H9 (cell line): ENCODE measurements at regions not wholly inside any gene's neighbourhood (a gene's known extent, or its start where the extent isn't known, plus 50 kb on each side); places are given as distances from the start of the nearest gene placed in this dataset.

Source experiments
- DNase-seq: peaks from one replicate; pipeline ENCODE4 v3.0.0-alpha.2; 2017
- H2AFZ ChIP-seq: one replicate; pipeline ENCODE4 v1.6.1; 2013; ENCODE audit warnings: mild to moderate bottlenecking, low read length, control low read depth, moderate library complexity
- H2AK5ac ChIP-seq: 2 replicates; pipeline ENCODE4 v1.6.1; 2013; ENCODE audit warnings: low read length, control low read depth, mixed read lengths; ENCODE audit not compliant: insufficient read length
- H2BK120ac ChIP-seq: one replicate; pipeline ENCODE4 v1.6.1; 2013; ENCODE audit warnings: low read depth, mild to moderate bottlenecking, low read length, control low read depth, inconsistent platforms; ENCODE audit not compliant: poor library complexity, severe bottlenecking
- H2BK12ac ChIP-seq: 2 replicates; pipeline ENCODE4 v1.6.1; 2013; ENCODE audit warnings: low read length, control low read depth, mixed read lengths, low read depth; ENCODE audit not compliant: insufficient read length
- H2BK15ac ChIP-seq: 2 replicates; pipeline ENCODE4 v1.6.1; 2013; ENCODE audit warnings: low read depth, low read length, control low read depth
- H2BK20ac ChIP-seq: one replicate; pipeline ENCODE4 v1.6.1; 2013; ENCODE audit warnings: low read depth, mild to moderate bottlenecking, low read length, control low read depth, inconsistent platforms; ENCODE audit not compliant: poor library complexity, severe bottlenecking
- H2BK5ac ChIP-seq: 2 replicates; pipeline ENCODE4 v1.6.1; 2013; ENCODE audit warnings: low read length, control low read depth, mixed read lengths; ENCODE audit not compliant: insufficient read length
- H3K14ac ChIP-seq: 2 replicates; pipeline ENCODE4 v1.6.1; 2013; ENCODE audit warnings: low read length, control low read depth; ENCODE audit not compliant: insufficient read depth
- H3K18ac ChIP-seq: 2 replicates; pipeline ENCODE4 v1.6.1; 2013; ENCODE audit warnings: low read depth, mild to moderate bottlenecking, mixed read lengths, low read length, control low read depth; ENCODE audit not compliant: insufficient read length
- H3K23ac ChIP-seq: 2 replicates; pipeline ENCODE4 v1.6.1; 2013; ENCODE audit warnings: low read length, control low read depth, mixed read lengths, low read depth; ENCODE audit not compliant: insufficient read length
- H3K23me2 ChIP-seq: 2 replicates; pipeline ENCODE4 v1.6.1; 2013; ENCODE audit warnings: low read depth, mild to moderate bottlenecking, mixed read lengths, low read length, control low read depth; ENCODE audit not compliant: insufficient read length, poor library complexity, severe bottlenecking
- H3K27ac ChIP-seq: 2 replicates; pipeline ENCODE4 v1.5.1; 2013; ENCODE audit warnings: low read length, control low read depth, mixed read lengths, low read depth; ENCODE audit not compliant: insufficient read length
- H3K27me3 ChIP-seq: 2 replicates; pipeline ENCODE4 v1.6.1; 2013; ENCODE audit warnings: low read length, control low read depth, inconsistent platforms; ENCODE audit not compliant: insufficient read depth
- H3K4ac ChIP-seq: 2 replicates; pipeline ENCODE4 v1.6.1; 2013; ENCODE audit warnings: low read depth, mild to moderate bottlenecking, control low read depth, inconsistent platforms, low read length, moderate library complexity
- H3K4me1 ChIP-seq: 2 replicates; pipeline ENCODE4 v1.6.1; 2013; ENCODE audit warnings: low read length, control low read depth, inconsistent platforms; ENCODE audit not compliant: insufficient read depth
- H3K4me2 ChIP-seq: 2 replicates; pipeline ENCODE4 v1.6.1; 2013; ENCODE audit warnings: low read length, control low read depth, mixed read lengths; ENCODE audit not compliant: insufficient read length, insufficient read depth
- H3K56ac ChIP-seq: 2 replicates; pipeline ENCODE4 v1.6.1; 2013; ENCODE audit warnings: low read depth, mild to moderate bottlenecking, mixed read lengths, low read length, control low read depth; ENCODE audit not compliant: insufficient read length
- H3K79me1 ChIP-seq: 2 replicates; pipeline ENCODE4 v1.6.1; 2013; ENCODE audit warnings: low read depth, mild to moderate bottlenecking, moderate library complexity, low read length, control low read depth, inconsistent platforms; ENCODE audit not compliant: insufficient read depth, poor library complexity, severe bottlenecking
- H3K79me2 ChIP-seq: 2 replicates; pipeline ENCODE4 v1.6.1; 2013; ENCODE audit warnings: low read length, control low read depth, inconsistent platforms; ENCODE audit not compliant: insufficient read depth
- H3K9ac ChIP-seq: 2 replicates; pipeline ENCODE4 v1.6.1; 2013; ENCODE audit warnings: low read length, control low read depth, mixed read lengths; ENCODE audit not compliant: insufficient read length; ENCODE audit errors: extremely low read depth
- H3K9me3 ChIP-seq: one replicate; pipeline ENCODE4 v1.6.1; 2013; ENCODE audit warnings: low read depth, low read length, inconsistent platforms; ENCODE audit not compliant: control insufficient read depth
- H3T11ph ChIP-seq: one replicate; pipeline ENCODE4 v1.6.1; 2013; ENCODE audit warnings: mild to moderate bottlenecking, low read length, control low read depth, inconsistent platforms
- H4K20me1 ChIP-seq: one replicate; pipeline ENCODE4 v1.6.1; 2013; ENCODE audit not compliant: control insufficient read depth, insufficient read length, insufficient read depth
- H4K5ac ChIP-seq: 2 replicates; pipeline ENCODE4 v1.6.1; 2013; ENCODE audit warnings: low read depth, mild to moderate bottlenecking, mixed read lengths, low read length, control low read depth; ENCODE audit not compliant: insufficient read length
- H4K8ac ChIP-seq: replicated peaks from 2 replicates; pipeline ENCODE4 v1.6.1; 2013; ENCODE audit warnings: low read length, control low read depth, mixed read lengths, low read depth; ENCODE audit not compliant: insufficient read length
- H4K91ac ChIP-seq: 2 replicates; pipeline ENCODE4 v1.6.1; 2013; ENCODE audit warnings: low read depth, mild to moderate bottlenecking, moderate library complexity, mixed read lengths, low read length, control low read depth; ENCODE audit not compliant: insufficient read length
- H3K27ac Mint-ChIP-seq, 3 experiments: 2 replicates in 2 of 3; 3 replicates in 1 of 3; pipeline ENCODE4 v1.8.0; 2020 to 2021; ENCODE audit warnings: mixed read lengths in 3 of 3, mild to moderate bottlenecking in 1 of 3, moderate library complexity in 1 of 3
- H3K27me3 Mint-ChIP-seq: 2 replicates; pipeline ENCODE4 v1.8.0; 2021; ENCODE audit warnings: low read depth, mild to moderate bottlenecking, moderate library complexity, mixed read lengths
- H3K36me3 Mint-ChIP-seq, 3 experiments: 2 replicates in 2 of 3; 3 replicates in 1 of 3; pipeline ENCODE4 v1.8.0; 2020 to 2021; ENCODE audit warnings: low read depth in 3 of 3, mixed read lengths in 3 of 3; ENCODE audit not compliant: insufficient read depth in 1 of 3
- H3K4me1 Mint-ChIP-seq, 2 experiments: 2 replicates each; pipeline ENCODE4 v1.8.0; 2020; ENCODE audit warnings: mixed read lengths in 2 of 2
- H3K4me3 Mint-ChIP-seq, 2 experiments: 2 replicates in 1 of 2; 3 replicates in 1 of 2; pipeline ENCODE4 v1.8.0; 2020 to 2021; ENCODE audit warnings: mild to moderate bottlenecking in 2 of 2, mixed read lengths in 2 of 2, moderate library complexity in 1 of 2
- H3K9me3 Mint-ChIP-seq, 2 experiments: 2 replicates in 1 of 2; 3 replicates in 1 of 2; pipeline ENCODE4 v1.8.0; 2020; ENCODE audit warnings: mild to moderate bottlenecking in 2 of 2, mixed read lengths in 2 of 2, moderate library complexity in 1 of 2
- CTCF ChIP-seq: fragments of 200-600 bp; sonication (generic); conservative IDR thresholded peaks from 3 replicates; pipeline ENCODE4 v1.8.0; 2021; ENCODE audit warnings: antibody characterized with exemption, mild to moderate bottlenecking
- WGBS: extraction: QIAGEN DNeasy Blood & Tissue Kit; methylation state at CpG from one replicate; pipeline ENCODE4 v1.1.7; 2013; ENCODE audit warnings: missing lambda C conversion rate, low lambda C conversion rate, mixed read lengths; ENCODE audit not compliant: insufficient read length; ENCODE audit errors: extremely low coverage; 5-methylcytosine and 5-hydroxymethylcytosine counted together

DNA sequence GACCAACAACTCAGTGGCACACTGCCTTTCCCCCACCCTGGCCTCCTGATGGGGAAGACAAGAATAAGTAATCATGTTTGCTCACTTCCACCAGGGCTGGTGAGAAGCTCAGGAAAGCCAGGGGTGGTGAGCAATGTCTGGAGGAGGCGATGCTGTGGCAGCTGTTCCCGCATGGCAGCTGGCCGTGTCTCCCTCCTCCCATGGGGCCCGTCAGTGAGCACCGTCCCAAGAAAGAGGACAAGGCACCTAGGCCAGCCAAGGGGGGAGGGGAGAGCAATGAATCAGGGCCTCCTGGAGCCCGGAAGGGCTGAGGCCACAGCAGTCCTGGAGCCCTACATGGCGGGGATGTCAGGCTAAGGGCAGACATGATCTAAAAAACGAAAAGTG is 69.2 kb upstream of the INSIG1 start:
- H3K27ac Mint-ChIP-seq, result no peak overlapping the region

More for the DNA sequence above, 69.2 kb upstream of the INSIG1 start:
- no peak for TF ChIP-seq CTCF
- Histone ChIP-seq H3K79me1 (no peaks in the 10 kb centered on the region), H3K23ac (no peak overlapping the region), H4K5ac (no peak overlapping the region), H3T11ph (no peak overlapping the region), H3K4me2 (no peak overlapping the region), H2AFZ (no peak overlapping the region), H4K91ac (no peak overlapping the region), H2BK12ac (no peak overlapping the region), H3K27me3 (no peaks in the 10 kb centered on the region; the same call in 1 of the 2 replicates), H3K27ac (no peak overlapping the region), H3K14ac (no peak overlapping the region), H3K4me1 (peaks cover 2% of the 10 kb centered on the region; the same call in 1 of the 2 replicates), H3K23me2 (no peaks in the 10 kb centered on the region), H3K56ac (no peak overlapping the region), H3K79me2 (no peaks in the 10 kb centered on the region), H4K8ac (no peak overlapping the region), H4K20me1 (no peaks in the 10 kb centered on the region), H2BK5ac (no peak overlapping the region), H2BK120ac (no peak overlapping the region), H2BK20ac (no peak overlapping the region), H3K18ac (no peak overlapping the region), H2AK5ac (no peak overlapping the region), H2BK15ac (no peak overlapping the region), H3K9me3 (no peaks in the 10 kb centered on the region), H3K4ac (no peak overlapping the region), H3K9ac (no peak overlapping the region)
- peaks cover 38 to 46% of the 10 kb centered on the region in 2 experiments for H3K4me1 Mint-ChIP-seq
- no CpG with 5 or more reads among the region's 8 CpGs for WGBS
- no peaks in the 10 kb centered on the region; a peak in 1 of 7 replicates for H3K36me3 Mint-ChIP-seq
- peaks cover 55% of the 10 kb centered on the region for H3K27me3 Mint-ChIP-seq
- H3K9me3 Mint-ChIP-seq, result no peaks in the 10 kb centered on the region; a peak in 1 of 5 replicates
- no peak for DNase-seq
- no peak overlapping the region; a peak in 1 of 5 replicates for H3K4me3 Mint-ChIP-seq
